ENCODE measurements at regions not wholly inside any gene's neighbourhood (a gene's known extent, or its start where the extent isn't known, plus 50 kb on each side); places are given as distances from the start of the nearest gene placed in this dataset.
"Not testable (repeated sequence)": the region's sequence is repeated elsewhere in the genome, so short reads cannot be mapped to it uniquely, and the experiment has no call there.

- no peak for DNase-seq
These were observed 577.5 kb downstream of the DIPK2A start for GRCh38 chr3:144549166-144549565.

GRCh38 chr3:144552346-144553057 lies 580.9 kb downstream of the DIPK2A start:
- no peak for DNase-seq

GRCh38 chr3:144553301-144553700 lies 581.7 kb downstream of the DIPK2A start:
- DNase-seq, result no peak

GRCh38 chr3:144554889-144555288 lies 583.3 kb downstream of the DIPK2A start:
- no peak for DNase-seq

- DNase-seq, result no peak
These were observed 584.8 kb downstream of the DIPK2A start for GRCh38 chr3:144556392-144556791.

- no peak for DNase-seq
These were observed 585.9 kb downstream of the DIPK2A start for GRCh38 chr3:144557515-144557914.

- DNase-seq, result no peak
These were observed 592.4 kb downstream of the DIPK2A start for GRCh38 chr3:144564011-144564410.

- DNase-seq, result no peak
These were observed 594.7 kb downstream of the DIPK2A start for GRCh38 chr3:144566320-144566719.

- no peak for DNase-seq
These were observed 598.0 kb downstream of the DIPK2A start for GRCh38 chr3:144569651-144570050.

- no peak for DNase-seq
These were observed 612.2 kb downstream of the DIPK2A start for GRCh38 chr3:144583871-144584270.

- no peak for DNase-seq
These were observed 613.8 kb downstream of the DIPK2A start for GRCh38 chr3:144585408-144585807.

- DNase-seq, result no peak
These were observed 614.3 kb downstream of the DIPK2A start for GRCh38 chr3:144585953-144586352.

- no peak for DNase-seq
These were observed 614.8 kb downstream of the DIPK2A start for GRCh38 chr3:144586382-144586781.

- no peak for DNase-seq
These were observed 619.2 kb downstream of the DIPK2A start for GRCh38 chr3:144590854-144591253.

GRCh38 chr3:144593881-144594280 lies 622.3 kb downstream of the DIPK2A start:
- DNase-seq, result no peak

GRCh38 chr3:144620236-144620635 lies 648.6 kb downstream of the DIPK2A start:
- DNase-seq, result not testable (repeated sequence)

- no peak for DNase-seq
These were observed 651.2 kb downstream of the DIPK2A start for GRCh38 chr3:144622845-144623244.

GRCh38 chr3:144624656-144625055 lies 653.0 kb downstream of the DIPK2A start:
- DNase-seq, result no peak

- no peak for DNase-seq
These were observed 655.2 kb downstream of the DIPK2A start for GRCh38 chr3:144626835-144627234.

- DNase-seq, result no peak
These were observed 657.8 kb downstream of the DIPK2A start for GRCh38 chr3:144629381-144629780.

GRCh38 chr3:144636833-144637232 lies 665.2 kb downstream of the DIPK2A start:
- DNase-seq, result no peak

GRCh38 chr3:144638009-144638408 lies 666.4 kb downstream of the DIPK2A start:
- no peak for DNase-seq

GRCh38 chr3:144643771-144644198 lies 672.2 kb downstream of the DIPK2A start:
- DNase-seq, result no peak

GRCh38 chr3:144645300-144645699 lies 673.7 kb downstream of the DIPK2A start:
- DNase-seq, result no peak

- DNase-seq, result no peak
These were observed 678.8 kb downstream of the DIPK2A start for GRCh38 chr3:144650380-144650779.

All from DMS 273 treated with DMSO at 0.1 percent for 48 hours (cell line).